Neuronal stem cell (in vitro differentiated cells): ENCODE measurements at regions not wholly inside any gene's neighbourhood (a gene's known extent, or its start where the extent isn't known, plus 50 kb on each side); places are given as distances from the start of the nearest gene placed in this dataset.
A peak's percentile ranks its signal among the peaks of the same experiment; 100 is the strongest.

Experiments
- DNase-seq: peaks from one replicate; pipeline ENCODE4 v3.0.0-alpha.2; 2013; ENCODE audit warnings: low spot score
- H2AFZ ChIP-seq: one replicate; pipeline ENCODE4 v1.6.1; 2013; ENCODE audit warnings: mild to moderate bottlenecking, low read length, inconsistent platforms
- H2AK5ac ChIP-seq: 2 replicates; pipeline ENCODE4 v1.6.1; 2013; ENCODE audit warnings: low read depth, mild to moderate bottlenecking, inconsistent platforms, low read length, moderate library complexity, mixed read lengths
- H2BK120ac ChIP-seq: 2 replicates; pipeline ENCODE4 v1.6.1; 2013; ENCODE audit warnings: low read depth, mild to moderate bottlenecking, inconsistent platforms, low read length, moderate library complexity, mixed read lengths
- H2BK12ac ChIP-seq: one replicate; pipeline ENCODE4 v1.6.1; 2013; ENCODE audit warnings: low read length, inconsistent platforms
- H2BK15ac ChIP-seq: 2 replicates; pipeline ENCODE4 v1.6.1; 2013; ENCODE audit warnings: mild to moderate bottlenecking, low read length, inconsistent platforms, mixed read lengths
- H2BK5ac ChIP-seq: one replicate; pipeline ENCODE4 v1.6.1; 2013; ENCODE audit warnings: inconsistent platforms, mild to moderate bottlenecking, low read length, moderate library complexity
- H3K14ac ChIP-seq: one replicate; pipeline ENCODE4 v1.6.1; 2013; ENCODE audit warnings: low read length, inconsistent platforms
- H3K18ac ChIP-seq: 2 replicates; pipeline ENCODE4 v1.6.1; 2013; ENCODE audit warnings: low read length, inconsistent platforms
- H3K23ac ChIP-seq: 2 replicates; pipeline ENCODE4 v1.6.1; 2013; ENCODE audit warnings: low read depth, mild to moderate bottlenecking, mixed read lengths, low read length, inconsistent platforms; ENCODE audit not compliant: poor library complexity
- H3K27ac ChIP-seq: replicated peaks from 3 replicates; pipeline ENCODE4 v1.5.1; 2013; ENCODE audit warnings: low read length, inconsistent platforms
- H3K27me3 ChIP-seq, 3 experiments: 2 replicates each; pipeline ENCODE4 v1.6.1; 2013; ENCODE audit warnings: low read length in 3 of 3, mild to moderate bottlenecking in 2 of 3, inconsistent platforms in 1 of 3, low read depth in 1 of 3, mixed read lengths in 1 of 3, moderate library complexity in 1 of 3; ENCODE audit not compliant: control insufficient read depth in 3 of 3, insufficient read depth in 3 of 3
- H3K36me3 ChIP-seq, 2 donors: replicated peaks in 1 of 2; 2 replicates each; pipeline ENCODE4 v1.6.1; 2013; ENCODE audit warnings: low read length in 2 of 2; ENCODE audit not compliant: control insufficient read depth in 2 of 2, insufficient read depth in 2 of 2
- H3K4ac ChIP-seq: 2 replicates; pipeline ENCODE4 v1.6.1; 2013; ENCODE audit warnings: inconsistent platforms, mild to moderate bottlenecking, low read length, moderate library complexity
- H3K4me1 ChIP-seq, 2 donors: 1 replicate in 1 of 2; 2 replicates in 1 of 2; pipeline ENCODE4 v1.6.1; 2013; ENCODE audit warnings: low read length in 2 of 2, low read depth in 1 of 2; ENCODE audit not compliant: control insufficient read depth in 2 of 2, insufficient read depth in 1 of 2
- H3K4me2 ChIP-seq: one replicate; pipeline ENCODE4 v1.6.1; 2013; ENCODE audit warnings: mild to moderate bottlenecking, low read length, inconsistent platforms; ENCODE audit not compliant: insufficient read depth, poor library complexity, severe bottlenecking
- H3K4me3 ChIP-seq, 2 donors: 2 replicates each; pipeline ENCODE4 v1.5.1; 2013; ENCODE audit warnings: low read length in 2 of 2, mild to moderate bottlenecking in 2 of 2, inconsistent platforms in 1 of 2, moderate library complexity in 1 of 2
- H3K79me1 ChIP-seq: one replicate; pipeline ENCODE4 v1.6.1; 2013; ENCODE audit warnings: low read depth, mild to moderate bottlenecking, inconsistent platforms, low read length, moderate library complexity
- H3K9ac ChIP-seq: one replicate; pipeline ENCODE4 v1.6.1; 2013; ENCODE audit warnings: mild to moderate bottlenecking, low read depth, low read length, inconsistent platforms; ENCODE audit not compliant: poor library complexity
- H3K9me3 ChIP-seq, 2 donors: replicated peaks in 1 of 2; 2 replicates each; pipeline versions ENCODE3 to v1.6.1; 2013; ENCODE audit warnings: low read length in 2 of 2, mild to moderate bottlenecking in 2 of 2, inconsistent platforms in 1 of 2, low read depth in 1 of 2, mixed read lengths in 1 of 2, moderate library complexity in 1 of 2; ENCODE audit not compliant: control insufficient read depth in 2 of 2, insufficient read depth in 1 of 2
- H4K8ac ChIP-seq: one replicate; pipeline ENCODE4 v1.6.1; 2013; ENCODE audit warnings: low read depth, mild to moderate bottlenecking, inconsistent platforms, low read length, moderate library complexity
- H4K91ac ChIP-seq: one replicate; pipeline ENCODE4 v1.6.1; 2013; ENCODE audit warnings: low read length, low read depth, mild to moderate bottlenecking, inconsistent platforms; ENCODE audit not compliant: poor library complexity
- WGBS, 2 donors: extraction: QIAGEN DNeasy Blood & Tissue Kit; methylation state at CpG; one replicate each; pipeline ENCODE4 v1.1.7; 2013; ENCODE audit warnings: missing lambda C conversion rate in 2 of 2, mixed read lengths in 1 of 2; ENCODE audit not compliant: insufficient read length in 2 of 2, insufficient replicate concordance in 1 of 2; ENCODE audit errors: extremely low coverage in 2 of 2; 5-methylcytosine and 5-hydroxymethylcytosine counted together

DNA sequence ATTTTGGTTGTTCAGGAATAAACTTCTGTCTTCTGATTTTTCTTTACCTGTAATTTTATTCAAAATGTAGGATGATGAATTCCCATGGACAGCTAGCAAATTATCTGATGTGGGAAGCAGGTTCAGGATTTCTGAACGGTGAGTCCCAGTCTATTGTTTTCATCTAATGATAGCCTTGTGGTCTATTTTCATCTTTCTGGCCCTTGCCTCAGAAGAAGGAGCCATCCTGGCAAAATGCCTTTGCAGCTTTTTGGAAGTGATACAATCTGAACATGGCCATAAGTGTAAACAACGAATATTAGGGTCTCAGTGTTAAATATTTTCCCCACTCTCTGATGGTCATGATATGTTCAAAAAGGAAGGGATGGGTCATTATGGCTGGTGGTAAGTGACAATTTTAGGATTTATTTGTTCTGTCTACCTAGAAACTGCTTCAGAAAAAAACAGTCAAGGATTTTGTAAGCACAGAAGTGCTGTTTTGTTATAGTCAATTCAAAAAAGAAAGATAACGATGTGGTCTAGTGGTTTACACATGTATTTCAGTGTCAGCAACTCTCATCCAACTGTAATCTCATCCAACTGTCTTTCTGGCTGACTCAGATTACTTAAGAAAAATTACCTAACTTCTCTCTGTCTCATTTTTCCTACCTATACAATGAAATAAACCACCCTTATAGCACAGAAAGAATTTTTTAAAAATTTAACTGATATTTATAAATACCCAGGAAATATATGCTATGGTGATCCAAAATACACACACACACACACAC, 272.6 kb upstream of the ERBB4 start:
- Histone ChIP-seq H2AFZ (no peak overlapping the region), H3K4me1 (no peaks in the 10 kb centered on the region), H3K27me3 (no peaks in the 10 kb centered on the region), H2BK12ac (no peak overlapping the region), H4K8ac (no peak overlapping the region), H2BK120ac (no peak overlapping the region), H4K91ac (no peak overlapping the region), H3K4me3 (no peak overlapping the region), H3K18ac (no peak overlapping the region), H3K36me3 (no peaks in the 10 kb centered on the region), H3K9ac (no peak overlapping the region), H3K4ac (no peak overlapping the region), H3K14ac (no peak overlapping the region), H3K23ac (no peak overlapping the region), H2BK15ac (no peak overlapping the region), H3K79me1 (no peaks in the 10 kb centered on the region), H2BK5ac (no peak overlapping the region), H3K27ac (no peak overlapping the region), H3K9me3 (no peaks in the 10 kb centered on the region), H2AK5ac (no peak overlapping the region), H3K4me2 (no peak overlapping the region)
- no peak for DNase-seq
- no CpG with 5 or more reads among the region's 3 CpGs for WGBS, 2 donors

DNA sequence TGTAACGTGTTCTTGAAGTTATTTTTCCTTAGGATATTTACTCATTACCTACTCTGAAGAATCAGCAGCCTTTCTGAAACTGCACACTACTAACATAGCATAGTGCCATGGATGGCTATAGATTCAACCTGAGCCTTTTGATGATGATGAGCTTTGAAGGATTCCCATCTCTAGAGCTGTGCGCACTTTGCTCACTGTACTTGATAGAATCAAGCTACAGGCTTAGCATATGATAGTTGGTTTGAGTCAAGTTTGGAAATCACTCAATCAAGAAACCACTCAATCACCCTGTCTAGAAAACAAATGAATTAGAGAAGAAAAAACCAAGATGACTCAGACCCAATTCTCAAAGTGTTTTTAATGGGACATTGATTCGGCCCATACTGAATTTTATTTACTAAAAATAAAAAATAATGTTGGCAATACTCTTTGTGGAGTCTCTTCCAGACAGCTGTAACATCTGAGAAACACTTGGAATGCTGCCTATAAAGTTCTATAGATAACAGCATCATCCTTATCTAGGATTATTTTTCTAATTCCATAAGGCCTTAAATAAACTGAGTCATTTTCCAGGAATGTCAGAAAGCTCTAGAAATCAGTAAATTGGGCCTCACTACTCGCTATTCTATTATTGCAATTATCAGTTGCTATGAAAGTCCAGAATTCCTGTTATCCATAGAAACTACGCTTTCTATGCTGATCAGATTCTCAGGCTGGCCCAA, 259.0 kb upstream of the ERBB4 start:
- H3K36me3 ChIP-seq, result no peaks in the 10 kb centered on the region
- H3K4me2 ChIP-seq, result no peak overlapping the region
- no peak overlapping the region for H3K4me3 ChIP-seq
- H3K4ac ChIP-seq, result no peak overlapping the region
- no peak overlapping the region for H4K8ac ChIP-seq
- no peak overlapping the region for H2BK120ac ChIP-seq
- H4K91ac ChIP-seq, result no peak overlapping the region
- H3K9me3 ChIP-seq, result peaks cover 0 to 2% of the 10 kb centered on the region in 2 donors
- H3K9ac ChIP-seq, result no peak overlapping the region
- DNase-seq, result no peak
- H3K23ac ChIP-seq, result no peak overlapping the region
- no peaks in the 10 kb centered on the region for H3K27me3 ChIP-seq
- H3K14ac ChIP-seq, result no peak overlapping the region
- H3K79me1 ChIP-seq, result no peaks in the 10 kb centered on the region
- no peak overlapping the region for H3K18ac ChIP-seq
- H2AFZ ChIP-seq, result no peak overlapping the region
- no peak overlapping the region for H2BK12ac ChIP-seq
- H2AK5ac ChIP-seq, result no peak overlapping the region
- no peaks in the 10 kb centered on the region for H3K4me1 ChIP-seq
- no CpG with 5 or more reads among the region's 5 CpGs for WGBS, 2 donors
- no peak overlapping the region for H2BK15ac ChIP-seq
- no peak overlapping the region for H2BK5ac ChIP-seq
- no peak overlapping the region for H3K27ac ChIP-seq

- H3K4me3 ChIP-seq, result no peak overlapping the region
Observed at GRCh38 chr2:212794471-212794870, 255.9 kb upstream of the ERBB4 start.

GRCh38 chr2:212791569-212791968, 253.0 kb upstream of the ERBB4 start:
- Histone ChIP-seq H3K23ac (no peak overlapping the region), H3K14ac (no peak overlapping the region), H4K91ac (no peak overlapping the region), H3K9me3 (no peaks in the 10 kb centered on the region), H3K27me3 (no peaks in the 10 kb centered on the region), H3K4me1 (no peaks in the 10 kb centered on the region), H3K18ac (no peak overlapping the region), H3K4me2 (no peak overlapping the region), H2BK15ac (no peak overlapping the region), H3K79me1 (no peaks in the 10 kb centered on the region), H2BK5ac (no peak overlapping the region), H3K27ac (no peak overlapping the region), H2AFZ (peak overlapping the region; percentile 58), H3K4ac (no peak overlapping the region), H2AK5ac (no peak overlapping the region), H3K4me3 (no peak overlapping the region), H2BK12ac (no peak overlapping the region), H4K8ac (no peak overlapping the region), H3K9ac (no peak overlapping the region), H3K36me3 (no peaks in the 10 kb centered on the region), H2BK120ac (no peak overlapping the region)
- no peak for DNase-seq
- WGBS, 2 donors, result no CpG with 5 or more reads among the region's 6 CpGs

More at GRCh38 chr2:212794471-212794870, 255.9 kb upstream of the ERBB4 start:
- Histone ChIP-seq H3K9ac (no peak overlapping the region), H3K27ac (no peak overlapping the region), H2BK15ac (no peak overlapping the region), H4K8ac (no peak overlapping the region), H4K91ac (no peak overlapping the region), H3K36me3 (no peaks in the 10 kb centered on the region), H2BK5ac (no peak overlapping the region), H2AFZ (peak overlapping the region; percentile 11), H2BK12ac (no peak overlapping the region), H3K27me3 (no peaks in the 10 kb centered on the region), H3K79me1 (no peaks in the 10 kb centered on the region), H3K14ac (no peak overlapping the region), H2BK120ac (no peak overlapping the region), H3K23ac (no peak overlapping the region), H2AK5ac (no peak overlapping the region), H3K9me3 (no peaks in the 10 kb centered on the region), H3K18ac (no peak overlapping the region), H3K4me2 (no peak overlapping the region), H3K4me1 (no peaks in the 10 kb centered on the region), H3K4ac (no peak overlapping the region)
- DNase-seq, result no peak
